HCT116 (cell line): ENCODE measurements at regions not wholly inside any gene's neighbourhood (a gene's known extent, or its start where the extent isn't known, plus 50 kb on each side); places are given as distances from the start of the nearest gene placed in this dataset.

ENCODE experiments used
- ATAC-seq: fragments of 200-7000 bp; cut with Tn5 transposase; 2 replicates; pipeline ENCODE4 v1.9.1; 2020; ENCODE audit warnings: mild to moderate bottlenecking, moderate library complexity
- BruUV-seq: library from RNA; stranded (reverse); fragments of 400-500 nt; replicated peaks from 2 replicates; lab custom pipeline; 2021; lab: Mats Ljungman, UMichigan
- CTCF ChIA-PET: fragments of 300-600 bp; sonication (Branson Sonifier 250); formaldehyde crosslinking; loops from one replicate; lab custom pipeline; 2021; ENCODE audit warnings: antibody characterized with exemption; lab: Charles Lee
- POLR2A ChIA-PET: fragments of 300-600, 350-600 bp; sonication (Branson Sonifier 250); formaldehyde crosslinking; loops from one replicate; lab custom pipeline; 2021; ENCODE audit warnings: antibody characterized with exemption; lab: Charles Lee
- RAD21 ChIA-PET, 2 experiments: fragments of 300-600 bp; sonication (Branson Sonifier 250); formaldehyde crosslinking; loops; one replicate each; lab custom pipeline; 2023; ENCODE audit warnings: low total read pairs in 2 of 2; ENCODE audit not compliant: uncharacterized antibody in 2 of 2, unreplicated experiment in 2 of 2, low non-redundant PET in 1 of 2; lab: Charles Lee
- DNase-seq: peaks from one replicate; pipeline ENCODE4 v3.0.0-alpha.2; 2010; ENCODE audit warnings: low read depth, low spot score
- H2AFZ ChIP-seq: fragments of 200-600 bp; shearing (Covaris generic), sonication (generic); 2 replicates; pipeline ENCODE4 v1.6.1; 2017; ENCODE audit warnings: low read depth, mixed run types, mixed read lengths, antibody characterized with exemption, low read length; ENCODE audit not compliant: poor library complexity, severe bottlenecking
- H3K27ac ChIP-seq: 2 replicates; pipeline ENCODE4 v1.5.1; 2012; ENCODE audit warnings: low read depth, low read length
- H3K27me3 ChIP-seq: fragments of 200-600 bp; sonication (generic); 2 replicates; pipeline ENCODE4 v1.6.1; 2016; ENCODE audit warnings: mixed run types, low read length, mixed read lengths; ENCODE audit not compliant: insufficient read depth
- H3K36me3 ChIP-seq, 2 experiments: fragments of 200-500 bp in 1 of 2; fragments of 200-600 bp in 1 of 2; sonication (Bioruptor generic) in 1 of 2; sonication (generic) in 1 of 2; 2 replicates each; pipeline versions ENCODE4 v1.5.1 to v1.6.1; 2014 to 2016; ENCODE audit warnings: low read length in 2 of 2, inconsistent platforms in 1 of 2, mixed read lengths in 1 of 2, mixed run types in 1 of 2; ENCODE audit not compliant: insufficient read depth in 2 of 2, control insufficient read depth in 1 of 2
- H3K4me1 ChIP-seq, 2 experiments: fragments of 200-600 bp in 1 of 2; sonication (generic) in 1 of 2; 2 replicates each; pipeline versions ENCODE4 v1.5.1 to v1.6.1; 2012 to 2017; ENCODE audit warnings: low read length in 2 of 2, inconsistent platforms in 1 of 2, mild to moderate bottlenecking in 1 of 2, mixed read lengths in 1 of 2, mixed run types in 1 of 2, moderate library complexity in 1 of 2; ENCODE audit not compliant: insufficient read depth in 2 of 2, control insufficient read depth in 1 of 2
- H3K4me2 ChIP-seq: fragments of 200-600 bp; sonication (generic); 2 replicates; pipeline ENCODE4 v1.6.1; 2017; ENCODE audit warnings: mixed run types, low read length, mixed read lengths
- H3K4me3 ChIP-seq, 2 experiments: fragments of 200-600 bp in 1 of 2; sonication (generic) in 1 of 2; replicated peaks in 1 of 2; 2 replicates each; pipeline ENCODE4 v1.5.1; 2011 to 2016; ENCODE audit warnings: low read length in 2 of 2, control low read depth in 1 of 2, low read depth in 1 of 2, mild to moderate bottlenecking in 1 of 2, mixed read lengths in 1 of 2, mixed run types in 1 of 2
- H3K79me2 ChIP-seq: fragments of 200-600 bp; sonication (generic); 2 replicates; pipeline ENCODE4 v1.6.1; 2017; ENCODE audit warnings: mild to moderate bottlenecking, mixed run types, low read length, moderate library complexity, mixed read lengths; ENCODE audit not compliant: insufficient read depth
- H3K9ac ChIP-seq: fragments of 200-600 bp; sonication (generic); 2 replicates; pipeline ENCODE4 v1.6.1; 2016; ENCODE audit warnings: low read length, mixed read lengths
- H3K9me2 ChIP-seq: fragments of 200-600 bp; sonication (generic), shearing (Covaris generic); 2 replicates; pipeline ENCODE4 v1.6.1; 2017; ENCODE audit warnings: mixed run types, mild to moderate bottlenecking, moderate library complexity; ENCODE audit not compliant: insufficient read depth
- H3K9me3 ChIP-seq, 2 experiments: fragments of 200-500 bp in 1 of 2; fragments of 200-600 bp in 1 of 2; sonication (Bioruptor generic) in 1 of 2; sonication (generic) in 1 of 2; 2 replicates each; pipeline ENCODE4 v1.6.1; 2014 to 2017; ENCODE audit warnings: low read length in 2 of 2, mixed read lengths in 2 of 2, inconsistent platforms in 1 of 2, low read depth in 1 of 2, mild to moderate bottlenecking in 1 of 2, mixed run types in 1 of 2, moderate library complexity in 1 of 2; ENCODE audit not compliant: control insufficient read depth in 1 of 2, insufficient read depth in 1 of 2
- H4K20me1 ChIP-seq: fragments of 200-600 bp; sonication (generic), shearing (Covaris generic); 2 replicates; pipeline ENCODE4 v1.6.1; 2017; ENCODE audit warnings: mixed run types, mild to moderate bottlenecking, moderate library complexity; ENCODE audit not compliant: insufficient read depth
- CEBPB ChIP-seq: IDR thresholded peaks from 2 replicates; pipeline ENCODE4 v1.6.1; 2012; ENCODE audit warnings: low read depth
- ELF1 ChIP-seq: IDR thresholded peaks from 2 replicates; pipeline ENCODE4 v1.6.1; 2012; ENCODE audit warnings: low read depth, borderline replicate concordance
- EZH2phosphoT487 ChIP-seq: fragments of 200-600 bp; IDR thresholded peaks from 2 replicates; pipeline ENCODE4 v1.6.1; 2018; ENCODE audit warnings: antibody characterized with exemption, borderline replicate concordance
- FOSL1 ChIP-seq: IDR thresholded peaks from 2 replicates; pipeline ENCODE4 v1.6.1; 2012; ENCODE audit warnings: low read depth
- JUND ChIP-seq: IDR thresholded peaks from 2 replicates; pipeline ENCODE4 v1.6.1; 2012
- POLR2A ChIP-seq: IDR thresholded peaks from 2 replicates; pipeline ENCODE4 v1.7.0; 2011; ENCODE audit warnings: borderline replicate concordance; ENCODE audit not compliant: insufficient read depth, insufficient read length; ENCODE audit errors: extremely low read depth
- POLR2AphosphoS5 ChIP-seq: IDR thresholded peaks from 2 replicates; pipeline ENCODE4 v1.6.1; 2011; ENCODE audit warnings: mild to moderate bottlenecking, low read depth, low read length, moderate library complexity
- RAD21 ChIP-seq: IDR thresholded peaks from 2 replicates; pipeline ENCODE4 v1.6.1; 2012; ENCODE audit warnings: low read depth, mild to moderate bottlenecking
- SP1 ChIP-seq: IDR thresholded peaks from 2 replicates; pipeline ENCODE4 v1.6.1; 2012; ENCODE audit warnings: low read depth
- SRF ChIP-seq: IDR thresholded peaks from 2 replicates; pipeline ENCODE4 v1.6.1; 2012; ENCODE audit warnings: low read depth
- TCF7L2 ChIP-seq: IDR thresholded peaks from 2 replicates; pipeline ENCODE4 v1.7.0; 2011; ENCODE audit warnings: borderline replicate concordance, inconsistent platforms; ENCODE audit not compliant: insufficient read depth, insufficient read length; ENCODE audit errors: extremely low read depth
- ZFX ChIP-seq: fragments of 450-650 bp; IDR thresholded peaks from 2 replicates; pipeline ENCODE4 v1.6.1; 2017
- ZNF274 ChIP-seq: fragments of 200-500 bp; sonication (Bioruptor generic); IDR thresholded peaks from 2 replicates; pipeline ENCODE4 v1.6.1; 2014; ENCODE audit warnings: mild to moderate bottlenecking, low read depth, low read length, inconsistent platforms
- intact Hi-C: fragments of 100-400 bp; cut with micrococcal nuclease; formaldehyde crosslinking; loops from 2 replicates; pipeline ENCODE4 v1.10.0; 2022
- TF ChIP-seq, protein P1 (sequence below), 3 experiments: fragments of 200-600 bp in 1 of 3; sonication (generic) in 1 of 3; IDR thresholded peaks in 2 of 3; conservative IDR thresholded peaks in 1 of 3; 2 replicates each; pipeline ENCODE4 v1.5.1; 2012 to 2017; ENCODE audit warnings: low read depth in 2 of 3, low read length in 2 of 3, antibody characterized with exemption in 1 of 3, borderline replicate concordance in 1 of 3, control low read depth in 1 of 3, mild to moderate bottlenecking in 1 of 3, mixed read lengths in 1 of 3, mixed run types in 1 of 3, moderate library complexity in 1 of 3; ENCODE audit not compliant: insufficient read depth in 1 of 3

DNA sequence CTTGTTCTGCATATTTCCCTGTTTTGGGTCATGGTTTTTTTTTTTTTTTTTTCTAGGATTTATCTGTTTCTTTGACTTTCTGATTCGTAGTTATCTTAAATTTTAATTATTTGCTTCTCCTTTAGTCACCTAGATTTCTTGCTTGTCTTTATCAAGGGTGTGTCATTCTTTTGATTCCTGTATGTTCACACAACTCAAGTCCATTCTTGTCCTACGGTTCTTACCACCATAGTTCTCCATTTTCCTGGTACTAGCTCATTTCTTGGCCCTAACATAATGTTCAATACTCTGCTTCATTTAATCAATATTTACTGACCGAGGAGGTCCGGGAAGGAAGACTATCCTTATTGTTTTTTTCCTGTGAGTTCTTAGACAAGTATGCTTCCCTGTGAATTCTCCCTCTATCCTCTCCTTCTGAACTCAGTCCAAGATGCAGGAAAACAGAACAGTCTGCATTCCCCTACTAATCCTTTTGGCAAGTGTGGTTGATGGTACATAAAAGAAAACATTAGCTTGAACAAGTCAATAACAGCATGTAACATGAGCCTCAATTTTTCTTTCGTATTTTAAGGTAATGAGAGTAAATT, 1346.4 kb upstream of the SEL1L start:
- Histone ChIP-seq H3K4me3 (no peak overlapping the region), H3K9me3 (peaks cover 4 to 36% of the 10 kb centered on the region in 2 experiments; a peak in 2 of 4 replicates), H3K36me3 (no peaks in the 10 kb centered on the region), H4K20me1 (no peaks in the 10 kb centered on the region), H3K4me2 (no peak overlapping the region), H3K9ac (no peak overlapping the region), H3K27ac (no peak overlapping the region), H3K27me3 (no peaks in the 10 kb centered on the region), H3K79me2 (no peaks in the 10 kb centered on the region), H2AFZ (no peak overlapping the region), H3K4me1 (no peaks in the 10 kb centered on the region), H3K9me2 (no peaks in the 10 kb centered on the region)
- no peak for DNase-seq
- no peak for ATAC-seq
- ChIA-PET POLR2A (no interaction called here), CTCF (no interaction called here), RAD21 (no interaction called here)
- BruUV-seq: no TSS peak
- no peak for TF ChIP-seq TCF7L2
- TF ChIP-seq, protein P1, sequence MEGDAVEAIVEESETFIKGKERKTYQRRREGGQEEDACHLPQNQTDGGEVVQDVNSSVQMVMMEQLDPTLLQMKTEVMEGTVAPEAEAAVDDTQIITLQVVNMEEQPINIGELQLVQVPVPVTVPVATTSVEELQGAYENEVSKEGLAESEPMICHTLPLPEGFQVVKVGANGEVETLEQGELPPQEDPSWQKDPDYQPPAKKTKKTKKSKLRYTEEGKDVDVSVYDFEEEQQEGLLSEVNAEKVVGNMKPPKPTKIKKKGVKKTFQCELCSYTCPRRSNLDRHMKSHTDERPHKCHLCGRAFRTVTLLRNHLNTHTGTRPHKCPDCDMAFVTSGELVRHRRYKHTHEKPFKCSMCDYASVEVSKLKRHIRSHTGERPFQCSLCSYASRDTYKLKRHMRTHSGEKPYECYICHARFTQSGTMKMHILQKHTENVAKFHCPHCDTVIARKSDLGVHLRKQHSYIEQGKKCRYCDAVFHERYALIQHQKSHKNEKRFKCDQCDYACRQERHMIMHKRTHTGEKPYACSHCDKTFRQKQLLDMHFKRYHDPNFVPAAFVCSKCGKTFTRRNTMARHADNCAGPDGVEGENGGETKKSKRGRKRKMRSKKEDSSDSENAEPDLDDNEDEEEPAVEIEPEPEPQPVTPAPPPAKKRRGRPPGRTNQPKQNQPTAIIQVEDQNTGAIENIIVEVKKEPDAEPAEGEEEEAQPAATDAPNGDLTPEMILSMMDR (IDR thresholded peaks at IDR 0.05 in 2 of 3, conservative IDR thresholded peaks at IDR 0.05 in 1 of 3; ENCODE audit: borderline replicate concordance in 1 of 3, insufficient read depth in 1 of 3, low read depth in 2 of 3, low read length in 2 of 3): no peak
- no peak for TF ChIP-seq JUND
- no peak for TF ChIP-seq SP1
- no peak for TF ChIP-seq EZH2phosphoT487
- TF ChIP-seq ZFX: no peak
- TF ChIP-seq CEBPB: no peak
- TF ChIP-seq FOSL1: no peak
- no peak for TF ChIP-seq POLR2A
- no peak for TF ChIP-seq ELF1
- no peak for TF ChIP-seq ZNF274
- TF ChIP-seq SRF: no peak
- TF ChIP-seq POLR2AphosphoS5: no peak
- no peak for TF ChIP-seq RAD21
- intact Hi-C loops: no loop called here
